ENCODE measurements at regions not wholly inside any gene's neighbourhood (a gene's known extent, or its start where the extent isn't known, plus 50 kb on each side); places are given as distances from the start of the nearest gene placed in this dataset.

GRCh38 chr2:132252191-132252893 is 90.6 kb upstream of the ANKRD30BL start:
- no peak overlapping the region for H3K4me2 ChIP-seq (ENCODE audit: insufficient read depth, low read length)
- no peak overlapping the region for H3K4me3 ChIP-seq
- ATAC-seq: no peak
- H3K9me3 ChIP-seq (replicated peaks; ENCODE audit: control insufficient read depth, insufficient read depth, low read depth, low read length): no peaks in the 10 kb centered on the region
- WGBS (ENCODE audit: insufficient coverage, low coverage, missing lambda C conversion rate): 2% methylated on average over 16 of the region's 38 CpGs
- H3K27ac ChIP-seq (ENCODE audit: extremely low read depth, low read depth, low read length): no peak overlapping the region
- H2AFZ ChIP-seq (ENCODE audit: low read depth, low read length): no peak overlapping the region
- ChIA-PET POLR2A (interaction anchor here (0.6 kb wide), 1 partner anchor 533 kb away, joined by 3 read pairs; no protein-coding TSS in a partner anchor), CTCF (ENCODE audit: low intra/inter-chr PET ratio) (no interaction called here)
- H4K20me1 ChIP-seq (replicated peaks; ENCODE audit: control insufficient read depth, insufficient read depth, low read length): no peaks in the 10 kb centered on the region
- DNase-seq (ENCODE audit: extremely low read depth in 1 of 4, low spot score in 3 of 4): no peak
- no TSS peak for BruUV-seq (replicated peaks)
- in situ Hi-C loops (cut with MboI) (no loop called here), intact Hi-C loops (cut with micrococcal nuclease) (no loop called here)
- H3K9me1 ChIP-seq (ENCODE audit: control insufficient read depth, insufficient read depth, low read length): no peaks in the 10 kb centered on the region
- H3K27me3 ChIP-seq (ENCODE audit: control insufficient read depth in 2 of 2, insufficient read depth in 2 of 2, low read length in 2 of 2): no peaks in the 10 kb centered on the region; a peak in 1 of 5 replicates
- H3K9ac ChIP-seq (ENCODE audit: insufficient read depth in 1 of 2, low read depth in 2 of 2, low read length in 2 of 2): no peak overlapping the region
- H3K36me3 ChIP-seq (ENCODE audit: control insufficient read depth, insufficient read depth, low read length): no peaks in the 10 kb centered on the region
- H3K4me1 ChIP-seq (replicated peaks in 1 of 2; ENCODE audit: control insufficient read depth in 2 of 2, insufficient read depth in 2 of 2, low read length in 2 of 2): peaks cover 0 to 5% of the 10 kb centered on the region in 2 experiments; a peak in 1 of 5 replicates
- no peaks in the 10 kb centered on the region for H3K79me2 ChIP-seq (ENCODE audit: control insufficient read depth, insufficient read depth, low read length)
- FAIRE-seq: no peak
- no peak for TF ChIP-seq KHSRP (IDR thresholded peaks at IDR 0.05)
- no peak for TF ChIP-seq NFYB (IDR thresholded peaks at IDR 0.05; ENCODE audit: extremely low read depth, insufficient read length)
- TF ChIP-seq, protein P1, sequence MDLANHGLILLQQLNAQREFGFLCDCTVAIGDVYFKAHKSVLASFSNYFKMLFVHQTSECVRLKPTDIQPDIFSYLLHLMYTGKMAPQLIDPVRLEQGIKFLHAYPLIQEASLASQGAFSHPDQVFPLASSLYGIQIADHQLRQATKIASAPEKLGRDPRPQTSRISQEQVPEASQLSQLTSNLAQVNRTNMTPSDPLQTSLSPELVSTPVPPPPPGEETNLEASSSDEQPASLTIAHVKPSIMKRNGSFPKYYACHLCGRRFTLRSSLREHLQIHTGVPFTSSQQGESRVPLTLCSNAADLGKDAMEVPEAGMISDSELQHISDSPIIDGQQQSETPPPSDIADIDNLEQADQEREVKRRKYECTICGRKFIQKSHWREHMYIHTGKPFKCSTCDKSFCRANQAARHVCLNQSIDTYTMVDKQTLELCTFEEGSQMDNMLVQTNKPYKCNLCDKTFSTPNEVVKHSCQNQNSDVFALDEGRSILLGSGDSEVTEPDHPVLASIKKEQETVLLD (IDR thresholded peaks at IDR 0.05): no peak
- no peak for TF ChIP-seq GATA2 (CRISPR knock-in tag; IDR thresholded peaks at IDR 0.05)
- TF ChIP-seq E2F6 (IDR thresholded peaks at IDR 0.05; ENCODE audit: borderline replicate concordance in 1 of 2, extremely low read depth in 1 of 2, insufficient read depth in 1 of 2, insufficient read length in 1 of 2, low read depth in 1 of 2, low read length in 1 of 2, poor library complexity in 1 of 2, severe bottlenecking in 1 of 2): no peak
- no peak for TF ChIP-seq NR0B1 (IDR thresholded peaks at IDR 0.05; ENCODE audit: partially characterized antibody)
- TF ChIP-seq, protein P2, sequence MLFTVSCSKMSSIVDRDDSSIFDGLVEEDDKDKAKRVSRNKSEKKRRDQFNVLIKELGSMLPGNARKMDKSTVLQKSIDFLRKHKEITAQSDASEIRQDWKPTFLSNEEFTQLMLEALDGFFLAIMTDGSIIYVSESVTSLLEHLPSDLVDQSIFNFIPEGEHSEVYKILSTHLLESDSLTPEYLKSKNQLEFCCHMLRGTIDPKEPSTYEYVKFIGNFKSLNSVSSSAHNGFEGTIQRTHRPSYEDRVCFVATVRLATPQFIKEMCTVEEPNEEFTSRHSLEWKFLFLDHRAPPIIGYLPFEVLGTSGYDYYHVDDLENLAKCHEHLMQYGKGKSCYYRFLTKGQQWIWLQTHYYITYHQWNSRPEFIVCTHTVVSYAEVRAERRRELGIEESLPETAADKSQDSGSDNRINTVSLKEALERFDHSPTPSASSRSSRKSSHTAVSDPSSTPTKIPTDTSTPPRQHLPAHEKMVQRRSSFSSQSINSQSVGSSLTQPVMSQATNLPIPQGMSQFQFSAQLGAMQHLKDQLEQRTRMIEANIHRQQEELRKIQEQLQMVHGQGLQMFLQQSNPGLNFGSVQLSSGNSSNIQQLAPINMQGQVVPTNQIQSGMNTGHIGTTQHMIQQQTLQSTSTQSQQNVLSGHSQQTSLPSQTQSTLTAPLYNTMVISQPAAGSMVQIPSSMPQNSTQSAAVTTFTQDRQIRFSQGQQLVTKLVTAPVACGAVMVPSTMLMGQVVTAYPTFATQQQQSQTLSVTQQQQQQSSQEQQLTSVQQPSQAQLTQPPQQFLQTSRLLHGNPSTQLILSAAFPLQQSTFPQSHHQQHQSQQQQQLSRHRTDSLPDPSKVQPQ (CRISPR knock-in tag; IDR thresholded peaks at IDR 0.05; ENCODE audit: borderline replicate concordance): no peak
- no peak for TF ChIP-seq PKNOX1 (IDR thresholded peaks at IDR 0.05)
- TF ChIP-seq ZNF3 (CRISPR knock-in tag; IDR thresholded peaks at IDR 0.05): no peak
- no peak for TF ChIP-seq TRIM24 (IDR thresholded peaks at IDR 0.05)
- TF ChIP-seq TEAD2 (tag; IDR thresholded peaks at IDR 0.05): no peak
- no peak for TF ChIP-seq ZNF41 (CRISPR knock-in tag; conservative IDR thresholded peaks at IDR 0.05)
- TF ChIP-seq ELF1 (tag; IDR thresholded peaks at IDR 0.05): no peak
- TF ChIP-seq SRSF3 (IDR thresholded peaks at IDR 0.05; ENCODE audit: insufficient read depth, low read length): no peak
- no peak for TF ChIP-seq TFAM (CRISPR knock-in tag; conservative IDR thresholded peaks at IDR 0.05)
